SK-N-SH (cell line): ENCODE measurements at regions not wholly inside any gene's neighbourhood (a gene's known extent, or its start where the extent isn't known, plus 50 kb on each side); places are given as distances from the start of the nearest gene placed in this dataset.

Experiments used
- CTCF ChIA-PET: fragments of 300-600, 350-600 bp; formaldehyde crosslinking; extraction: SDS; loops from one replicate; lab custom pipeline; 2021; lab: Yijun Ruan, JAX
- POLR2A ChIA-PET: fragments of 350-600 bp; sonication (Branson Sonifier 250); formaldehyde crosslinking; extraction: SDS; loops from one replicate; lab custom pipeline; 2020; ENCODE audit warnings: antibody characterized with exemption, inconsistent platforms; lab: Yijun Ruan, JAX
- DNase-seq: peaks from one replicate; pipeline ENCODE4 v3.0.0; 2012
- H2AFZ ChIP-seq: fragments of 200-600 bp; sonication (generic); 2 replicates; pipeline ENCODE4 v1.8.1; 2016; ENCODE audit warnings: antibody characterized with exemption, mild to moderate bottlenecking, low read depth
- H3F3A ChIP-seq: fragments of 200-600 bp; sonication (generic); replicated peaks from 2 replicates; pipeline ENCODE3; 2016; ENCODE audit warnings: antibody characterized with exemption, mild to moderate bottlenecking; ENCODE audit not compliant: insufficient read depth
- H3K27ac ChIP-seq, 2 experiments: fragments of 200-500 bp in 1 of 2; fragments of 200-600 bp in 1 of 2; sonication (Bioruptor generic) in 1 of 2; sonication (generic), shearing (Covaris generic) in 1 of 2; 2 replicates each; pipeline versions ENCODE4 v1.5.1 to v1.6.1; 2014 to 2016; ENCODE audit warnings: low read depth in 2 of 2, inconsistent platforms in 1 of 2, low read length in 1 of 2, mild to moderate bottlenecking in 1 of 2, mixed read lengths in 1 of 2
- H3K27me3 ChIP-seq: fragments of 200-600 bp; sonication (generic), shearing (Covaris generic); 2 replicates; pipeline ENCODE4 v1.6.1; 2016; ENCODE audit warnings: mixed run types; ENCODE audit not compliant: insufficient read depth
- H3K36me3 ChIP-seq, 2 experiments: fragments of 200-500 bp in 1 of 2; fragments of 200-600 bp in 1 of 2; sonication (Bioruptor generic) in 1 of 2; sonication (generic) in 1 of 2; replicated peaks in 1 of 2; 2 replicates each; pipeline versions ENCODE3 to v1.5.1; 2014 to 2016; ENCODE audit warnings: low read length in 1 of 2, mild to moderate bottlenecking in 1 of 2; ENCODE audit not compliant: insufficient read depth in 2 of 2, control insufficient read depth in 1 of 2
- H3K4me1 ChIP-seq, 2 experiments: fragments of 200-500 bp in 1 of 2; fragments of 200-600 bp in 1 of 2; sonication (Bioruptor generic) in 1 of 2; sonication (generic), shearing (Covaris generic) in 1 of 2; 2 replicates each; pipeline versions ENCODE4 v1.5.1 to v1.6.1; 2014 to 2016; ENCODE audit warnings: low read depth in 1 of 2, low read length in 1 of 2, mixed run types in 1 of 2; ENCODE audit not compliant: insufficient read depth in 2 of 2, control insufficient read depth in 1 of 2
- H3K4me2 ChIP-seq: fragments of 200-600 bp; sonication (generic), shearing (Covaris generic); 2 replicates; pipeline ENCODE4 v1.6.1; 2017; ENCODE audit warnings: mixed run types
- H3K4me3 ChIP-seq, 2 experiments: fragments of 200-500 bp in 1 of 2; fragments of 200-600 bp in 1 of 2; sonication (Bioruptor generic) in 1 of 2; sonication (generic), shearing (Covaris generic) in 1 of 2; 2 replicates each; pipeline versions ENCODE4 v1.5.1 to v1.8.1; 2014 to 2016; ENCODE audit warnings: low read depth in 2 of 2, inconsistent platforms in 1 of 2, low read length in 1 of 2, mild to moderate bottlenecking in 1 of 2, mixed read lengths in 1 of 2, moderate library complexity in 1 of 2
- H3K79me2 ChIP-seq: fragments of 200-600 bp; sonication (generic); 2 replicates; pipeline ENCODE4 v1.8.1; 2017; ENCODE audit warnings: mild to moderate bottlenecking; ENCODE audit not compliant: insufficient read depth
- H3K9ac ChIP-seq: fragments of 200-600 bp; sonication (generic); 2 replicates; pipeline ENCODE4 v1.6.1; 2017; ENCODE audit warnings: mixed run types
- H3K9me2 ChIP-seq: fragments of 200-600 bp; sonication (generic); 2 replicates; pipeline ENCODE4 v1.6.1; 2017; ENCODE audit warnings: mixed run types
- H3K9me3 ChIP-seq: fragments of 200-600 bp; sonication (generic); 2 replicates; pipeline ENCODE4 v1.6.1; 2017; ENCODE audit warnings: mixed run types, mild to moderate bottlenecking, moderate library complexity
- H4K20me1 ChIP-seq: fragments of 200-600 bp; sonication (generic); 2 replicates; pipeline ENCODE4 v1.6.1; 2017; ENCODE audit warnings: mild to moderate bottlenecking, mixed run types; ENCODE audit not compliant: insufficient read depth
- CHD2 ChIP-seq: fragments of 150-350 bp; IDR thresholded peaks from 2 replicates; pipeline ENCODE4 v1.6.1; 2018; ENCODE audit warnings: low read length; ENCODE audit not compliant: partially characterized antibody
- CTCF ChIP-seq: fragments of 200-600 bp; sonication (generic); IDR thresholded peaks from 2 replicates; pipeline ENCODE4 v1.6.1; 2017; ENCODE audit warnings: antibody characterized with exemption, mild to moderate bottlenecking, moderate library complexity
- EP300 ChIP-seq, 2 experiments: IDR thresholded peaks; 2 replicates each; pipeline versions ENCODE4 v1.4.0 to v1.6.1; 2012; ENCODE audit warnings: borderline replicate concordance in 1 of 2, low read depth in 1 of 2, low read length in 1 of 2
- EZH2phosphoT487 ChIP-seq: fragments of 200-600 bp; sonication (generic); IDR thresholded peaks from 2 replicates; pipeline ENCODE4 v1.6.1; 2017; ENCODE audit warnings: low read depth, mixed run types, mild to moderate bottlenecking, antibody characterized with exemption, moderate library complexity, borderline replicate concordance
- FOSL2 ChIP-seq: IDR thresholded peaks from 2 replicates; pipeline ENCODE4 v1.4.0; 2012; ENCODE audit warnings: low read depth, mild to moderate bottlenecking, moderate library complexity, borderline replicate concordance
- FOXM1 ChIP-seq: IDR thresholded peaks from 2 replicates; pipeline ENCODE4 v1.4.0; 2012; ENCODE audit warnings: low read depth, mild to moderate bottlenecking
- GATA2 ChIP-seq: sonication (generic); formaldehyde crosslinking; IDR thresholded peaks from 2 replicates; pipeline ENCODE4 v1.5.0; 2020; ENCODE audit warnings: mild to moderate bottlenecking, missing genetic modification reagents
- JUND ChIP-seq: IDR thresholded peaks from 2 replicates; pipeline ENCODE4 v1.4.0; 2012
- MXI1 ChIP-seq: IDR thresholded peaks from 2 replicates; pipeline ENCODE4 v1.6.1; 2012; ENCODE audit warnings: mild to moderate bottlenecking, low read depth, low read length, improper control_type of control experiment
- SMC3 ChIP-seq: IDR thresholded peaks from 2 replicates; pipeline ENCODE4 v1.6.1; 2012; ENCODE audit warnings: low read depth, low read length, improper control_type of control experiment
- TEAD4 ChIP-seq: IDR thresholded peaks from 2 replicates; pipeline ENCODE4 v1.4.0; 2012; ENCODE audit warnings: mild to moderate bottlenecking, borderline replicate concordance; ENCODE audit not compliant: insufficient read depth
- USF1 ChIP-seq: IDR thresholded peaks from 2 replicates; pipeline ENCODE4 v1.4.0; 2012; ENCODE audit warnings: low read depth, borderline replicate concordance
- YY1 ChIP-seq: IDR thresholded peaks from 2 replicates; pipeline ENCODE4 v1.4.0; 2012; ENCODE audit warnings: low read depth, mild to moderate bottlenecking
- WGBS: methylation state at CpG from one replicate; pipeline ENCODE4 v1.1.6; 2017; ENCODE audit warnings: low lambda C conversion rate; 5-methylcytosine and 5-hydroxymethylcytosine counted together

GRCh38 chr9:70478963-70479641, 64.6 kb upstream of the KLF9 start:
- WGBS, result 88% methylated on average over 3 of the region's 3 CpGs

GRCh38 chr9:70477907-70478480, 63.5 kb upstream of the KLF9 start:
- no peaks in the 10 kb centered on the region for H3K9me2 ChIP-seq
- H3K27ac ChIP-seq, result no peak overlapping the region
- ChIA-PET CTCF (interaction anchor here (2.2 kb wide), 1 partner anchor 11 kb away, joined by 5 read pairs; no protein-coding TSS in a partner anchor), POLR2A (no interaction called here)
- no peaks in the 10 kb centered on the region for H3K36me3 ChIP-seq
- DNase-seq, result no peak
- no peaks in the 10 kb centered on the region for H3K27me3 ChIP-seq
- H3K79me2 ChIP-seq, result no peaks in the 10 kb centered on the region
- H3F3A ChIP-seq, result no peaks in the 10 kb centered on the region
- peaks cover 8 to 10% of the 10 kb centered on the region in 2 experiments; a peak in 2 of 4 replicates for H3K4me1 ChIP-seq
- no peak overlapping the region for H2AFZ ChIP-seq
- H3K4me2 ChIP-seq, result no peak overlapping the region
- H3K9me3 ChIP-seq, result no peaks in the 10 kb centered on the region
- no peak overlapping the region for H3K4me3 ChIP-seq
- no peak overlapping the region for H3K9ac ChIP-seq
- H4K20me1 ChIP-seq, result no peaks in the 10 kb centered on the region
- TF ChIP-seq TEAD4, result no peak
- TF ChIP-seq, all 33 proteins: peak for 0
- 90% methylated on average over 2 of the region's 2 CpGs for WGBS

More at GRCh38 chr9:70478963-70479641, 64.6 kb upstream of the KLF9 start:
- Histone ChIP-seq H3K4me2 (no peak overlapping the region), H3F3A (no peaks in the 10 kb centered on the region), H3K27me3 (no peaks in the 10 kb centered on the region), H3K36me3 (no peaks in the 10 kb centered on the region), H4K20me1 (no peaks in the 10 kb centered on the region), H2AFZ (no peak overlapping the region), H3K4me1 (peaks cover 8 to 10% of the 10 kb centered on the region in 2 experiments; a peak in 2 of 4 replicates), H3K9ac (no peak overlapping the region), H3K9me2 (no peaks in the 10 kb centered on the region), H3K9me3 (no peaks in the 10 kb centered on the region), H3K79me2 (no peaks in the 10 kb centered on the region), H3K4me3 (no peak overlapping the region), H3K27ac (no peak overlapping the region)
- POLR2A ChIA-PET, result interaction anchor here (1.6 kb wide), 1 partner anchor 60 kb away, joined by 4 read pairs; no protein-coding TSS in a partner anchor
- no peak for DNase-seq
- TF ChIP-seq USF1, result no peak
- no peak for TF ChIP-seq JUND
- no peak for TF ChIP-seq EP300 (IDR thresholded peaks at IDR 0.05; ENCODE audit: borderline replicate concordance in 1 of 2, low read depth in 1 of 2, low read length in 1 of 2)
- TF ChIP-seq FOXM1, result no peak
- no peak for TF ChIP-seq EZH2phosphoT487
- TF ChIP-seq CTCF, result no peak
- TF ChIP-seq MXI1, result no peak
- no peak for TF ChIP-seq GATA2 (CRISPR knock-in tag)
- TF ChIP-seq YY1, result no peak
- no peak for TF ChIP-seq FOSL2
- no peak for TF ChIP-seq TEAD4
- no peak for TF ChIP-seq SMC3
- no peak for TF ChIP-seq CHD2
- CTCF ChIA-PET, result interaction anchor here (1.3 to 2.2 kb wide), 4 partner anchors 10 to 123 kb away, joined by 3 to 7 read pairs (median 4); no protein-coding TSS in a partner anchor
